ENCODE measurements at regions not wholly inside any gene's neighbourhood (a gene's known extent, or its start where the extent isn't known, plus 50 kb on each side); places are given as distances from the start of the nearest gene placed in this dataset.
A peak's percentile ranks its signal among the peaks of the same experiment; 100 is the strongest.

- TF ChIP-seq, protein P1, sequence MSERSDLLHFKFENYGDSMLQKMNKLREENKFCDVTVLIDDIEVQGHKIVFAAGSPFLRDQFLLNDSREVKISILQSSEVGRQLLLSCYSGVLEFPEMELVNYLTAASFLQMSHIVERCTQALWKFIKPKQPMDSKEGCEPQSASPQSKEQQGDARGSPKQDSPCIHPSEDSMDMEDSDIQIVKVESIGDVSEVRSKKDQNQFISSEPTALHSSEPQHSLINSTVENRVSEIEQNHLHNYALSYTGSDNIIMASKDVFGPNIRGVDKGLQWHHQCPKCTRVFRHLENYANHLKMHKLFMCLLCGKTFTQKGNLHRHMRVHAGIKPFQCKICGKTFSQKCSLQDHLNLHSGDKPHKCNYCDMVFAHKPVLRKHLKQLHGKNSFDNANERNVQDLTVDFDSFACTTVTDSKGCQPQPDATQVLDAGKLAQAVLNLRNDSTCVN (CRISPR knock-in tag; IDR thresholded peaks at IDR 0.05; ENCODE audit: borderline replicate concordance) = no peak
- TF ChIP-seq ZNF747 (CRISPR knock-in tag; IDR thresholded peaks at IDR 0.05; ENCODE audit: borderline replicate concordance) (no peak), ZNF274 (CRISPR knock-in tag; IDR thresholded peaks at IDR 0.05) (no peak), SOX5 (CRISPR knock-in tag; IDR thresholded peaks at IDR 0.05; ENCODE audit: borderline replicate concordance) (0 out of 2 replicates have a peak, but pooled peaks have one; percentile 7), ZBTB25 (CRISPR knock-in tag; IDR thresholded peaks at IDR 0.05) (no peak), DR1 (CRISPR knock-in tag; IDR thresholded peaks at IDR 0.05) (no peak), GMEB1 (CRISPR knock-in tag; IDR thresholded peaks at IDR 0.05; ENCODE audit: borderline replicate concordance) (no peak), ZBTB20 (CRISPR knock-in tag; IDR thresholded peaks at IDR 0.05; ENCODE audit: borderline replicate concordance, low read depth) (no peak), ZNF33B (CRISPR knock-in tag; IDR thresholded peaks at IDR 0.05) (no peak), ZNF326 (CRISPR knock-in tag; IDR thresholded peaks at IDR 0.05; ENCODE audit: borderline replicate concordance) (no peak), ZZZ3 (CRISPR knock-in tag; IDR thresholded peaks at IDR 0.05; ENCODE audit: borderline replicate concordance) (no peak), HOXA3 (CRISPR knock-in tag; IDR thresholded peaks at IDR 0.05) (no peak), STAT5B (CRISPR knock-in tag; IDR thresholded peaks at IDR 0.05) (no peak), PPARG (CRISPR knock-in tag; conservative IDR thresholded peaks at IDR 0.05) (no peak), TRIM24 (CRISPR knock-in tag; IDR thresholded peaks at IDR 0.05) (no peak), ZNF296 (CRISPR knock-in tag; conservative IDR thresholded peaks at IDR 0.05) (no peak), ZBTB42 (CRISPR knock-in tag; IDR thresholded peaks at IDR 0.05) (no peak), PLRG1 (conservative IDR thresholded peaks at IDR 0.05) (no peak), ZNF749 (CRISPR knock-in tag; IDR thresholded peaks at IDR 0.05; ENCODE audit: borderline replicate concordance) (no peak), ZNF879 (CRISPR knock-in tag; IDR thresholded peaks at IDR 0.05) (no peak), ZNF382 (CRISPR knock-in tag; IDR thresholded peaks at IDR 0.05; ENCODE audit: borderline replicate concordance) (no peak), MXI1 (IDR thresholded peaks at IDR 0.05; ENCODE audit: borderline replicate concordance, low read depth, low read length) (no peak; the same call in 2 of the 3 replicates), ZNF674 (CRISPR knock-in tag; IDR thresholded peaks at IDR 0.05; ENCODE audit: low read depth) (no peak), NR3C1 (CRISPR knock-in tag; IDR thresholded peaks at IDR 0.05) (no peak), ZNF124 (CRISPR knock-in tag; IDR thresholded peaks at IDR 0.05) (no peak), ZNF230 (CRISPR knock-in tag; IDR thresholded peaks at IDR 0.05) (no peak), ZUFSP (CRISPR knock-in tag; IDR thresholded peaks at IDR 0.05; ENCODE audit: borderline replicate concordance) (no peak)
Observed at GRCh38 chr2:237025090-237025865, 60.4 kb upstream of the COPS8 start (continued).

All from HepG2 (cell line).